ENCODE measurements at regions not wholly inside any gene's neighbourhood (a gene's known extent, or its start where the extent isn't known, plus 50 kb on each side); places are given as distances from the start of the nearest gene placed in this dataset.

DNA sequence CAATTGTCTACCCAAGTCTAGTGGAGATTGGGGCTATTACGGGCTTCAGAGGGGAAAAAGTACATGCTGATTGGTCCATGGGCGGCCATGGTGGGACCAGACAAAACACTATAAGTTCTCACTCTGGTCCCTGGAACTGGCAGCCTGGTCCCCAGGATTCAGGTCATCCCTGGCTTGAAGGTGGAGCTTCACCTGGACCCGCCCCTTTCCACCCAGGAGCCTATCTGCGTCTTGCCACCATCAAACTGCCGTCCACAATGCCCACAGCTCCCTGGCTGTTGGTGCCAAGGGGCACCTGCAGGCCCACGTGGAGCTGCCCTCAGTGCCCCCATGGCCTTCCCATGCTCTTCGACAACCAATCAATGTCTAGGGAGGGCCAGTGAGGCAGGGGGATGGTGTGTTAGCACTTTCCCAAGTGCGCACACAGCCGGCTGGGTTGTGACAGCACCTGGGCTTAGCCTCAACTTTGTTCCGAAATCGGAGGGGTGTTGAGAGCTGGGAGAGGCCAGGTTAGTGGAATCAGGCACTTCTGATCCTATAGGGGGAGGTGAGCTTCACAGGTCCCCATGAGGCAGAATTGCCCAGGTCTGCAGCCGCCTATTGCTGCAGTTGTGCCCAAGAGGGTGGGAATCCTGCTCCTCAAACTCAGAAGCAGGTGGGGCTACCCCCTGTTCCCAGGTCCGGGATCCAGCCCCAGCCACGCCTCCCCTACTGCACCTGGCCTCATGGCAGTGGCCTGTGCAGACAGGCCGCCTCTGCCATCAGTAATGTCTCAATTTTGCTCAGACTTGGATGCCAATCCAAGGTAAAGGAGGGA lies 1369.4 kb upstream of the PRMT6 start:
- TF ChIP-seq CTCF (IDR thresholded peaks at IDR 0.05; ENCODE audit: insufficient read depth, low read length) (no peak), POLR2AphosphoS5 (IDR thresholded peaks at IDR 0.05; ENCODE audit: low read depth) (no peak), REST (IDR thresholded peaks at IDR 0.05; ENCODE audit: insufficient replicate concordance, low read depth) (no peak), GABPA (IDR thresholded peaks at IDR 0.05; ENCODE audit: low read depth) (no peak)
